Breast epithelium (tissue), 3 donors: ENCODE measurements at regions not wholly inside any gene's neighbourhood (a gene's known extent, or its start where the extent isn't known, plus 50 kb on each side); places are given as distances from the start of the nearest gene placed in this dataset.

ENCODE experiments used
- POLR2A ChIP-seq: fragments of 450-650 bp; IDR thresholded peaks from one replicate; pipeline ENCODE4 v1.6.1; 2016; ENCODE audit warnings: antibody characterized with exemption, mild to moderate bottlenecking, moderate library complexity
- POLR2AphosphoS5 ChIP-seq, 3 donors: sonication (generic); formaldehyde crosslinking; IDR thresholded peaks; one replicate each; pipeline ENCODE4 v1.6.1; 2017; ENCODE audit warnings: antibody characterized with exemption in 3 of 3
- TF ChIP-seq, protein P1 (sequence below), 3 donors: fragments of 450-650 bp; IDR thresholded peaks; one replicate each; pipeline ENCODE4 v1.5.1; 2016 to 2017; ENCODE audit warnings: antibody characterized with exemption in 3 of 3, mild to moderate bottlenecking in 3 of 3, moderate library complexity in 3 of 3

DNA sequence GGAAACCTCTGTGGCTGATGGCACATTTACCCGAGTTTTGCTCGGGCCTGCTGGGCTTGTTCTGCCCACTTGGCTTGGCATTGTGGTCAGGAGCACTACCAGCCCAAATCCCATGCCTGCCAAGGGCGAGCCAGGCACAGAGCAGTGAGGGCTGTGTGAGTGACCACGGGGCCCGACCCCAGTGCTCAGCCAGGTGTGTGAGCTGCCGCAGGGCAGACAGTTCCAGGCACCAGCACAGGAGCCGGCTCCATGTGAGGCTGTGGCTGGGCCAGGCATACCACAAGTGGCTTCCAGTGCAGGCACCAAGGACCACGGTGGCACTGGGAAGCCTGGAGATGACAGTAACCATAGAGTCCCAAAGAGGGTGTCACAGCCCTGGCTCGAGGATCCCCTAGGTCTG is 1225.5 kb upstream of the GJE1 start:
- TF ChIP-seq, protein P1, sequence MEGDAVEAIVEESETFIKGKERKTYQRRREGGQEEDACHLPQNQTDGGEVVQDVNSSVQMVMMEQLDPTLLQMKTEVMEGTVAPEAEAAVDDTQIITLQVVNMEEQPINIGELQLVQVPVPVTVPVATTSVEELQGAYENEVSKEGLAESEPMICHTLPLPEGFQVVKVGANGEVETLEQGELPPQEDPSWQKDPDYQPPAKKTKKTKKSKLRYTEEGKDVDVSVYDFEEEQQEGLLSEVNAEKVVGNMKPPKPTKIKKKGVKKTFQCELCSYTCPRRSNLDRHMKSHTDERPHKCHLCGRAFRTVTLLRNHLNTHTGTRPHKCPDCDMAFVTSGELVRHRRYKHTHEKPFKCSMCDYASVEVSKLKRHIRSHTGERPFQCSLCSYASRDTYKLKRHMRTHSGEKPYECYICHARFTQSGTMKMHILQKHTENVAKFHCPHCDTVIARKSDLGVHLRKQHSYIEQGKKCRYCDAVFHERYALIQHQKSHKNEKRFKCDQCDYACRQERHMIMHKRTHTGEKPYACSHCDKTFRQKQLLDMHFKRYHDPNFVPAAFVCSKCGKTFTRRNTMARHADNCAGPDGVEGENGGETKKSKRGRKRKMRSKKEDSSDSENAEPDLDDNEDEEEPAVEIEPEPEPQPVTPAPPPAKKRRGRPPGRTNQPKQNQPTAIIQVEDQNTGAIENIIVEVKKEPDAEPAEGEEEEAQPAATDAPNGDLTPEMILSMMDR (IDR thresholded peaks at IDR 0.05) = no peak
- TF ChIP-seq POLR2A (no peak), POLR2AphosphoS5 (IDR thresholded peaks at IDR 0.05) (no peak)
